ENCODE measurements at regions not wholly inside any gene's neighbourhood (a gene's known extent, or its start where the extent isn't known, plus 50 kb on each side); places are given as distances from the start of the nearest gene placed in this dataset.
"Not testable (repeated sequence)": the region's sequence is repeated elsewhere in the genome, so short reads cannot be mapped to it uniquely, and the experiment has no call there.

DNA sequence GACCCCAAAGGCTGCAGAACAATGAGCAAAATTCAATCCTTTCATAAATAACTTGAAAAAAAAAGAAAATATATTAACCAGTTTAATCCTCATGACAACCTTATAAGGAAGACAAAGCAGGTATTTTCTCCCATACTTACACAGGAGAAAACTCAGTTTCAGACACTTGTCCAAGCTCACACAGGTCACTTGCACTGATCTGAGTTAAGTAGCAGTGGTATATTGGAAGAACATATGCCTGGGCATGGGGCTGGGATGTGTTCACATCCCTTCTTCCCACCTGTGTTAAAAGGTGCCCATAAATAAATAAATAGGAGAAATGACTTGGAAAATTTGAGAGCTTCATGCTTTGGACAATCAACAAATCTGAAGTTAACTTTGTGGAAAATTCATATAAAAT lies 63.5 kb upstream of the SELENOP start:
- Histone ChIP-seq H3K4me1 (ENCODE audit: control insufficient read depth in 1 of 2, extremely low read depth in 1 of 2, insufficient read depth in 2 of 2, low read length in 2 of 2) (no peaks in the 10 kb centered on the region), H3K27me3 (replicated peaks in 1 of 2; ENCODE audit: control insufficient read depth in 2 of 2, extremely low read depth in 1 of 2, insufficient read depth in 2 of 2, low read length in 1 of 2) (peaks cover 0 to 6% of the 10 kb centered on the region in 2 experiments), H3K36me3 (ENCODE audit: control insufficient read depth in 2 of 2, extremely low read depth in 1 of 2, insufficient read depth in 1 of 2, low read length in 1 of 2) (no peaks in the 10 kb centered on the region), H3K9me3 (no peaks in the 10 kb centered on the region), H3K27ac (ENCODE audit: low read length) (no peak overlapping the region), H3K4me3 (ENCODE audit: control insufficient read depth in 1 of 2, extremely low read depth in 1 of 2, low read length in 1 of 2) (no peak overlapping the region)
- no peak overlapping the region for H3K27ac Mint-ChIP-seq
- ChIA-PET CTCF (no interaction called here), POLR2A (no interaction called here)
- H3K27me3 Mint-ChIP-seq = peaks cover 12 to 13% of the 10 kb centered on the region in 2 donors
- no peak overlapping the region for H3K4me3 Mint-ChIP-seq
- no peak for DNase-seq
- peaks cover 0 to 14% (median 10%) of the 10 kb centered on the region in 3 donors for H3K4me1 Mint-ChIP-seq
- no peak for ATAC-seq (replicated peaks in 1 of 4)
- H3K9me3 Mint-ChIP-seq = no peaks in the 10 kb centered on the region
- H3K36me3 Mint-ChIP-seq = no peaks in the 10 kb centered on the region

DNA sequence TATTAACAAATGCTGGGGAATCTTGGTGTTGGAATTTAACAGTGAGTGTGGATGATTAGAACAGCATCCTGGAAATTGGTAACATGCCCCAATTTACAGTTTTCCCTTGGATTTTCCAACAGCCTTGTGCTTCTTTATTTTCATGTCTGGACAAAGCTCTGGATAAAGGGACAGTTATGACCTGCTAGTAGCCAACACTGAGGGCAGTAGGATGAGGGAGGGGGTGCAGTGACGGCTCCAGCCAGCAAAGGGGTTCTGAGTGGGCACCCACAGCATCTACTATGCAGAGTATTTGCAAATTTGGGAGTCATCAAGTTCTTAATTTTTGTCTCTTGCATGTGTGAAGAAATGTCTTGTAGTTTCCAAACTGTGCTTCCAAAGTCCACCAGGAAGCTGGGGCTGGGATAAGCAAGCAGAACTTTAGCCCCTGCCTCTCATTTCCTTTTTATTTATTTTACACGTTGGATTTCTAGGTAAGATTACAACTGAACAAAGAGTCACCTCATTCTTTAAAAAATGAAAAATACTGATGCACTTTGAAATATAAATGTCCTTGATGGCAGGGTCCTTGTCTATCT lies 63.0 kb upstream of the SELENOP start:
- no CpG with 5 or more reads among the region's 2 CpGs for WGBS (ENCODE audit: insufficient coverage)

DNA sequence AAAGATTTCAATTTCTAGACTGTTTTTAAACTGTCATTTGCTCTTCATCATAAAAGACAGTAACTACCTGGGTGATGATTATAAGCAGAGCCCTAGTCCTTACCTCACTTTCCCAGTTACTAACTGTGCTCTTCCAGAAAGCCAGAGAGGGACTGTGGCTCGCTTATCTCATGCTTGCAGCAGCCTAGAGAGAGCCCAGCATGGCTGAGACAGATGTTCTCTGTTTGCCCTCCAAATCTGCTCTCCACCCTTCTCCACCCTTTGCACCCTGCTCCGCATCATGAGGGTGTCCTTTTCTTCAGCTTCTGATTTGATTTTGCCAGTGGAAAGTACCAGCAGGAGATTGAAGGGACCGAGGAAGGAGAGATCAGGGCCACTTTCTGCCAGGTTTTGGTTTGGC lies 61.2 kb upstream of the SELENOP start:
- no peak overlapping the region for H3K27ac Mint-ChIP-seq
- ChIA-PET POLR2A (no interaction called here), CTCF (no interaction called here)
- H3K36me3 Mint-ChIP-seq = no peaks in the 10 kb centered on the region
- no peak overlapping the region for H3K4me3 Mint-ChIP-seq
- Histone ChIP-seq H3K36me3 (ENCODE audit: control insufficient read depth in 2 of 2, extremely low read depth in 1 of 2, insufficient read depth in 1 of 2, low read length in 1 of 2) (no peaks in the 10 kb centered on the region), H3K4me1 (ENCODE audit: control insufficient read depth in 1 of 2, extremely low read depth in 1 of 2, insufficient read depth in 2 of 2, low read length in 2 of 2) (no peaks in the 10 kb centered on the region), H3K4me3 (ENCODE audit: control insufficient read depth in 1 of 2, extremely low read depth in 1 of 2, low read length in 1 of 2) (no peak overlapping the region), H3K27ac (ENCODE audit: low read length) (no peak overlapping the region), H3K27me3 (replicated peaks in 1 of 2; ENCODE audit: control insufficient read depth in 2 of 2, extremely low read depth in 1 of 2, insufficient read depth in 2 of 2, low read length in 1 of 2) (peaks cover 0 to 6% of the 10 kb centered on the region in 2 experiments), H3K9me3 (no peaks in the 10 kb centered on the region)
- DNase-seq (no peak), ATAC-seq (replicated peaks in 1 of 4) (no peak)
- peaks cover 0 to 10% (median 7%) of the 10 kb centered on the region in 3 donors for H3K9me3 Mint-ChIP-seq
- peaks cover 13 to 14% of the 10 kb centered on the region in 2 donors for H3K27me3 Mint-ChIP-seq
- peaks cover 0 to 14% (median 10%) of the 10 kb centered on the region in 3 donors for H3K4me1 Mint-ChIP-seq
- 63% methylated on average over 1 of the region's 3 CpGs for WGBS (ENCODE audit: insufficient coverage)

More for the DNA sequence above, 63.0 kb upstream of the SELENOP start:
- H3K4me1 Mint-ChIP-seq = peaks cover 0 to 14% (median 10%) of the 10 kb centered on the region in 3 donors
- CTCF ChIA-PET = no interaction called here
- POLR2A ChIA-PET = no interaction called here
- peaks cover 13% of the 10 kb centered on the region in 2 donors for H3K27me3 Mint-ChIP-seq
- no peaks in the 10 kb centered on the region for H3K9me3 Mint-ChIP-seq
- ATAC-seq (replicated peaks in 1 of 4) (no peak), DNase-seq (no peak)
- Histone ChIP-seq H3K4me3 (ENCODE audit: control insufficient read depth in 1 of 2, extremely low read depth in 1 of 2, low read length in 1 of 2) (no peak overlapping the region), H3K27ac (ENCODE audit: low read length) (no peak overlapping the region), H3K27me3 (replicated peaks in 1 of 2; ENCODE audit: control insufficient read depth in 2 of 2, extremely low read depth in 1 of 2, insufficient read depth in 2 of 2, low read length in 1 of 2) (peaks cover 0 to 6% of the 10 kb centered on the region in 2 experiments), H3K4me1 (ENCODE audit: control insufficient read depth in 1 of 2, extremely low read depth in 1 of 2, insufficient read depth in 2 of 2, low read length in 2 of 2) (no peaks in the 10 kb centered on the region), H3K36me3 (ENCODE audit: control insufficient read depth in 2 of 2, extremely low read depth in 1 of 2, insufficient read depth in 1 of 2, low read length in 1 of 2) (no peaks in the 10 kb centered on the region), H3K9me3 (no peaks in the 10 kb centered on the region)
- no peak overlapping the region for H3K27ac Mint-ChIP-seq
- no peaks in the 10 kb centered on the region for H3K36me3 Mint-ChIP-seq
- no peak overlapping the region for H3K4me3 Mint-ChIP-seq

DNA sequence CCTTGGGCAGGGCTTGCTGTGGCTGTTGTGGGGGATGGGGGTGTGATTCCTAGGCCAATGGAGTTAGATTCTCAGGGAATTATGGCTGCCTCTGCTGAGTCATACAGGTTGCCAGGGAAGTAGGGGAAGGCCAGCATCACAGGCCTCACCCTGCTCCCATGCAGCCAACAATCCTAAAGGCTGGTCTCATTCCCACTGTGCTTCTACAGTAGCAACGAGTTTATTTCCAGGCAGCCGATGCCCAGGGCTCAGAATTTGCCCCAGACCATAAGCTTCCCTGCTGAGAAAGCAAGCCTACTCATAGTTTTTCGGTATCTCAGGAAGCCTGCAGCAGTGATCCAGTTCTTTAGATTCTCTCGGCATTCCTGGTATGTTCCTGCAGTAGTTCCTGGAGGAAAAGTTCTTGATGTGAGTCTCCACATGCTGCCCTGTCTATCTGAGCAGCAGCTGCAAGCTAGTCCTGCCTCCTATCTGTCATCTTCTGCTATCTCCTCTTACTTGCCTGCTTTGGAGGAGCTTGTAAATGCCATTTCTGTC lies 59.3 kb upstream of the SELENOP start:
- Histone ChIP-seq H3K4me1 (ENCODE audit: control insufficient read depth in 1 of 2, extremely low read depth in 1 of 2, insufficient read depth in 2 of 2, low read length in 2 of 2) (no peaks in the 10 kb centered on the region), H3K36me3 (ENCODE audit: control insufficient read depth in 2 of 2, extremely low read depth in 1 of 2, insufficient read depth in 1 of 2, low read length in 1 of 2) (no peaks in the 10 kb centered on the region), H3K27ac (ENCODE audit: low read length) (no peak overlapping the region), H3K4me3 (ENCODE audit: control insufficient read depth in 1 of 2, extremely low read depth in 1 of 2, low read length in 1 of 2) (no peak overlapping the region), H3K9me3 (no peaks in the 10 kb centered on the region), H3K27me3 (replicated peaks in 1 of 2; ENCODE audit: control insufficient read depth in 2 of 2, extremely low read depth in 1 of 2, insufficient read depth in 2 of 2, low read length in 1 of 2) (peaks cover 0 to 6% of the 10 kb centered on the region in 2 experiments)
- DNase-seq = no peak
- 100% methylated on average over 1 of the region's 4 CpGs for WGBS (ENCODE audit: insufficient coverage)
- Mint-ChIP-seq H3K27me3 (peaks cover 18 to 22% of the 10 kb centered on the region in 2 donors), H3K4me1 (peaks cover 0 to 6% (median 4%) of the 10 kb centered on the region in 3 donors), H3K4me3 (no peak overlapping the region), H3K27ac (no peak overlapping the region), H3K9me3 (peaks cover 7 to 10% (median 9%) of the 10 kb centered on the region in 3 donors), H3K36me3 (no peaks in the 10 kb centered on the region)
- no peak for ATAC-seq (replicated peaks in 1 of 4)
- ChIA-PET POLR2A (no interaction called here), CTCF (no interaction called here)

DNA sequence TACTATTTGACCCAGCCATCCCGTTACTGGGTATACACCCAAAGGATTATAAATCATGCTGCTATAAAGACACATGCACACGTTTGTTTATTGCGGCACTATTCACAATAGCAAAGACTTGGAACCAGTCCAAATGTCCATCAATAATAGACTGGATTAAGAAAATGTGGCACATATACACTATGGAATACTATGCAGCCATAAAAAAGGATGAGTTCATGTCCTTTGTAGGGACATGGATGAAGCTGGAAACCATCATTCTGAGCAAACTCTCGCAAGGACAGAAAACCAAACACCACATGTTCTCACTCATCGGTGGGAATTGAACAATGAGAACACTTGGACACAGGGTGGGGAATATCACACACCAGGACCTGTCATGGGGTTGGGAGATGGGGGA lies 56.7 kb upstream of the SELENOP start:
- H3K9me3 ChIP-seq; H3K4me3 ChIP-seq (ENCODE audit: control insufficient read depth in 1 of 2, extremely low read depth in 1 of 2, low read length in 1 of 2); DNase-seq; H3K4me1 Mint-ChIP-seq; H3K27me3 ChIP-seq (replicated peaks in 1 of 2; ENCODE audit: control insufficient read depth in 2 of 2, extremely low read depth in 1 of 2, insufficient read depth in 2 of 2, low read length in 1 of 2); H3K4me3 Mint-ChIP-seq; POLR2A ChIA-PET; H3K36me3 ChIP-seq (ENCODE audit: control insufficient read depth in 2 of 2, extremely low read depth in 1 of 2, insufficient read depth in 1 of 2, low read length in 1 of 2); ATAC-seq (replicated peaks in 1 of 4); H3K27ac ChIP-seq (ENCODE audit: low read length); H3K4me1 ChIP-seq (ENCODE audit: control insufficient read depth in 1 of 2, extremely low read depth in 1 of 2, insufficient read depth in 2 of 2, low read length in 2 of 2); H3K27ac Mint-ChIP-seq; H3K36me3 Mint-ChIP-seq; CTCF ChIA-PET: not testable (repeated sequence)
- peaks cover 12 to 14% (median 12%) of the 10 kb centered on the region in 3 donors for H3K9me3 Mint-ChIP-seq
- peaks cover 35 to 36% of the 10 kb centered on the region in 2 donors for H3K27me3 Mint-ChIP-seq
- WGBS (ENCODE audit: insufficient coverage) = no CpG with 5 or more reads among the region's 5 CpGs

DNA sequence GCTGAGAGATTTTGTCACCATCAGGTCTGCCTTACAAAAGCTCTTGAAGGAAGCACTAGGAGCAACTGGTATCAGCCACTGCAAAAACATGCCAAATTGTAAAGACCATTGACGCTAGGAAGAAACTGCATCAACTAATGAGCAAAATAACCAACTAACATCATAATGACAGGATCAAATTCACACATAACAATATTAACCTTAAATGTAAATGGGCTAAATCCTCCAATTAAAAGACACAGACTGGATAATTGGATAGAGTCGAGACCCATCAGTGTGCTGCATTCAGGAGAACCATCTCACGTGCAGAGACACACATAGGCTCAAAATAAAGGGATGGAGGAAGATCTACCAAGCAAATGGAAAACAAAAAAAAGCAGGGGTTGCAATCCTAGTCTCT lies 53.1 kb upstream of the SELENOP start:
- H3K36me3 ChIP-seq (ENCODE audit: control insufficient read depth in 2 of 2, extremely low read depth in 1 of 2, insufficient read depth in 1 of 2, low read length in 1 of 2); H3K4me1 ChIP-seq (ENCODE audit: control insufficient read depth in 1 of 2, extremely low read depth in 1 of 2, insufficient read depth in 2 of 2, low read length in 2 of 2); H3K4me1 Mint-ChIP-seq; H3K36me3 Mint-ChIP-seq; CTCF ChIA-PET; H3K4me3 ChIP-seq (ENCODE audit: control insufficient read depth in 1 of 2, extremely low read depth in 1 of 2, low read length in 1 of 2); H3K9me3 ChIP-seq; H3K27me3 ChIP-seq (replicated peaks in 1 of 2; ENCODE audit: control insufficient read depth in 2 of 2, extremely low read depth in 1 of 2, insufficient read depth in 2 of 2, low read length in 1 of 2); H3K27ac ChIP-seq (ENCODE audit: low read length); H3K4me3 Mint-ChIP-seq; POLR2A ChIA-PET; ATAC-seq (replicated peaks in 1 of 4); DNase-seq; H3K27ac Mint-ChIP-seq: not testable (repeated sequence)
- Mint-ChIP-seq H3K27me3 (peaks cover 48 to 53% of the 10 kb centered on the region in 2 donors), H3K9me3 (peaks cover 19 to 21% (median 19%) of the 10 kb centered on the region in 3 donors)
- no CpG with 5 or more reads among the region's 3 CpGs for WGBS (ENCODE audit: insufficient coverage)

Measured in T-cell (primary cell).